ENCODE measurements at regions not wholly inside any gene's neighbourhood (a gene's known extent, or its start where the extent isn't known, plus 50 kb on each side); places are given as distances from the start of the nearest gene placed in this dataset.

GRCh38 chr20:60761056-60761455, 491.0 kb upstream of the CDH4 start:
- Histone ChIP-seq H3K18ac (ENCODE audit: extremely low read depth, low read length) (no peak overlapping the region), H2AK5ac (ENCODE audit: low read depth, low read length) (no peak overlapping the region; the same call in 1 of the 2 replicates), H4K20me1 (replicated peaks in 1 of 2; ENCODE audit: control insufficient read depth in 1 of 2, insufficient read depth in 2 of 2, low read length in 2 of 2) (peaks cover 0 to 4% of the 10 kb centered on the region in 2 experiments), H3K36me3 (ENCODE audit: control insufficient read depth in 2 of 4, insufficient read depth in 4 of 4, low read length in 3 of 4) (no peaks in the 10 kb centered on the region), H4K5ac (ENCODE audit: insufficient read length, low read depth, low read length) (no peak overlapping the region), H3K56ac (replicated peaks; ENCODE audit: insufficient read length, low read depth, low read length) (no peak overlapping the region), H3K9me3 (ENCODE audit: insufficient read depth in 2 of 2, low read depth in 1 of 2, low read length in 1 of 2) (no peaks in the 10 kb centered on the region), H2BK15ac (ENCODE audit: low read length) (no peak overlapping the region), H3K9ac (replicated peaks in 1 of 4; ENCODE audit: extremely low read depth in 1 of 4, low read depth in 3 of 4, low read length in 3 of 4) (no peak overlapping the region), H2BK5ac (ENCODE audit: low read depth, low read length) (no peak overlapping the region), H3K27me3 (replicated peaks in 1 of 4; ENCODE audit: control insufficient read depth in 3 of 4, extremely low read depth in 1 of 4, insufficient read depth in 3 of 4, low read length in 3 of 4) (no peaks in the 10 kb centered on the region; a peak in 1 of 7 replicates), H3K4ac (replicated peaks; ENCODE audit: insufficient read length, low read depth, low read length) (no peak overlapping the region), H2BK12ac (ENCODE audit: low read depth, low read length) (no peak overlapping the region), H3K4me1 (replicated peaks in 1 of 4; ENCODE audit: control insufficient read depth in 3 of 4, insufficient read depth in 4 of 4, low read length in 3 of 4) (no peaks in the 10 kb centered on the region), H3K27ac (ENCODE audit: low read depth, low read length) (no peak overlapping the region), H3K79me1 (ENCODE audit: low read depth, low read length) (no peaks in the 10 kb centered on the region), H2BK20ac (ENCODE audit: low read length) (no peak overlapping the region), H2BK120ac (replicated peaks; ENCODE audit: low read depth, low read length) (no peak overlapping the region), H4K91ac (replicated peaks; ENCODE audit: insufficient read length, low read length) (no peak overlapping the region), H3K14ac (ENCODE audit: insufficient read length) (no peak overlapping the region), H4K8ac (ENCODE audit: extremely low read depth, insufficient read depth, low read length) (no peak overlapping the region), H2AFZ (ENCODE audit: low read length) (no peak overlapping the region), H3K4me3 (ENCODE audit: extremely low read depth in 1 of 4, insufficient read depth in 2 of 4, low read depth in 3 of 4, low read length in 4 of 4) (no peak overlapping the region), H3K23me2 (ENCODE audit: low read depth, low read length) (peaks cover 4% of the 10 kb centered on the region; the same call in 1 of the 2 replicates), H3K23ac (ENCODE audit: insufficient read length) (no peak overlapping the region), H3K79me2 (ENCODE audit: control insufficient read depth in 1 of 2, insufficient read depth in 2 of 2, low read length in 2 of 2) (no peaks in the 10 kb centered on the region), H3K4me2 (ENCODE audit: insufficient read depth in 1 of 2, low read depth in 2 of 2, low read length in 2 of 2) (no peak overlapping the region)
- DNase-seq (ENCODE audit: low read depth in 1 of 2, low spot score in 2 of 2): no peak
- no peak for FAIRE-seq
- 93% methylated on average over 9 of the region's 9 CpGs; no CpG with 5 or more reads in 1 of the 2 experiments for whole genome bisulfite sequencing, 2 experiments (ENCODE audit: extremely low coverage in 1 of 2, insufficient coverage in 1 of 2, insufficient read length in 1 of 2, insufficient replicate concordance in 2 of 2, low coverage in 1 of 2, low lambda C conversion rate in 2 of 2, missing lambda C conversion rate in 1 of 2)
- CTCF ChIA-PET (ENCODE audit: partially characterized antibody): no interaction called here
- POLR2A ChIA-PET (ENCODE audit: partially characterized antibody): interaction anchor here (0.6 kb wide), 1 partner anchor 69 kb away, joined by 3 read pairs; no protein-coding TSS in a partner anchor
- TF ChIP-seq SIN3A (conservative IDR thresholded peaks at IDR 0.05 in 1 of 2, IDR thresholded peaks at IDR 0.05 in 1 of 2; ENCODE audit: low read depth in 1 of 2, low read length in 2 of 2): no peak
- no peak for TF ChIP-seq SAP30 (IDR thresholded peaks at IDR 0.05; ENCODE audit: insufficient read depth, insufficient replicate concordance, low read length)
- TF ChIP-seq GTF2F1 (IDR thresholded peaks at IDR 0.05; ENCODE audit: borderline replicate concordance, low read depth, low read length): no peak
- no peak for TF ChIP-seq SIX5 (IDR thresholded peaks at IDR 0.05; ENCODE audit: low read depth, low read length)
- no peak for TF ChIP-seq CBX5 (IDR thresholded peaks at IDR 0.05; ENCODE audit: low read depth, low read length)
- TF ChIP-seq SUZ12 (IDR thresholded peaks at IDR 0.05; ENCODE audit: low read length): no peak
- TF ChIP-seq SP2 (IDR thresholded peaks at IDR 0.05; ENCODE audit: low read length): no peak
- no peak for TF ChIP-seq KDM1A (IDR thresholded peaks at IDR 0.05; ENCODE audit: borderline replicate concordance, low read length)
- no peak for TF ChIP-seq SP1 (IDR thresholded peaks at IDR 0.05; ENCODE audit: low read depth, low read length)
- TF ChIP-seq CTBP2 (IDR thresholded peaks at IDR 0.05; ENCODE audit: borderline replicate concordance, insufficient read depth, insufficient read length, low read length): no peak
- TF ChIP-seq NRF1 (IDR thresholded peaks at IDR 0.05; ENCODE audit: low read depth, low read length): no peak
- no peak for TF ChIP-seq JUND (IDR thresholded peaks at IDR 0.05; ENCODE audit: low read length)
- TF ChIP-seq EZH2 (IDR thresholded peaks at IDR 0.05; ENCODE audit: low read depth, low read length, severe bottlenecking): no peak
- TF ChIP-seq SRF (IDR thresholded peaks at IDR 0.05; ENCODE audit: low read depth, low read length): no peak

Measured in H1 (cell line).